GM19351 (cell line): ENCODE measurements at regions not wholly inside any gene's neighbourhood (a gene's known extent, or its start where the extent isn't known, plus 50 kb on each side); places are given as distances from the start of the nearest gene placed in this dataset.

ENCODE experiments used
- ATAC-seq: cut with Tn5 transposase; IDR thresholded peaks from one replicate; pipeline ENCODE4 v1.9.1; 2021; ENCODE audit warnings: mild to moderate bottlenecking, moderate library complexity; ENCODE audit not compliant: unreplicated experiment

- ATAC-seq: no peak
These were observed 133.6 kb downstream of the TMEM26 start for GRCh38 chr10:61319386-61320256.

GRCh38 chr10:61318429-61318828 lies 134.8 kb downstream of the TMEM26 start:
- ATAC-seq: no peak

- ATAC-seq: no peak
These were observed 135.5 kb downstream of the TMEM26 start for GRCh38 chr10:61317706-61318105.

GRCh38 chr10:61316676-61317265 lies 136.4 kb downstream of the TMEM26 start:
- no peak for ATAC-seq

GRCh38 chr10:61314273-61314672 lies 138.9 kb downstream of the TMEM26 start:
- ATAC-seq: no peak

- no peak for ATAC-seq
These were observed 139.7 kb downstream of the TMEM26 start for GRCh38 chr10:61313460-61313859.

GRCh38 chr10:61304746-61305145 lies 148.4 kb downstream of the TMEM26 start:
- no peak for ATAC-seq

GRCh38 chr10:61302124-61302523 lies 151.1 kb downstream of the TMEM26 start:
- no peak for ATAC-seq

- no peak for ATAC-seq
These were observed 151.6 kb downstream of the TMEM26 start for GRCh38 chr10:61301575-61301974.

GRCh38 chr10:61299841-61300240 lies 153.3 kb downstream of the TMEM26 start:
- ATAC-seq: no peak

- ATAC-seq: no peak
These were observed 154.0 kb downstream of the TMEM26 start for GRCh38 chr10:61299156-61299555.

GRCh38 chr10:61298194-61298593 lies 155.0 kb downstream of the TMEM26 start:
- ATAC-seq: no peak

GRCh38 chr10:61296161-61296560 lies 157.0 kb downstream of the TMEM26 start:
- ATAC-seq: no peak

GRCh38 chr10:61294131-61294530 lies 159.1 kb downstream of the TMEM26 start:
- ATAC-seq: no peak

- ATAC-seq: no peak
These were observed 163.4 kb downstream of the TMEM26 start for GRCh38 chr10:61289813-61290212.

- ATAC-seq: peak; percentile 100
These were observed 166.5 kb downstream of the TMEM26 start for GRCh38 chr10:61286686-61287085.

- no peak for ATAC-seq
These were observed 167.4 kb downstream of the TMEM26 start for GRCh38 chr10:61285749-61286148.

GRCh38 chr10:61284222-61284890 lies 168.8 kb downstream of the TMEM26 start:
- no peak for ATAC-seq

GRCh38 chr10:61283481-61284221 lies 169.5 kb downstream of the TMEM26 start:
- no peak for ATAC-seq

GRCh38 chr10:61283066-61283465 lies 170.1 kb downstream of the TMEM26 start:
- no peak for ATAC-seq

GRCh38 chr10:61280303-61280702 lies 172.9 kb downstream of the TMEM26 start:
- no peak for ATAC-seq
